ENCODE measurements at regions not wholly inside any gene's neighbourhood (a gene's known extent, or its start where the extent isn't known, plus 50 kb on each side); places are given as distances from the start of the nearest gene placed in this dataset.

GRCh38 chr9:15101095-15101494 is 190.9 kb upstream of the FREM1 start:
- Histone ChIP-seq H3K4ac (ENCODE audit: low read depth in 1 of 2, low read length in 2 of 2) (no peak overlapping the region), H3K4me1 (ENCODE audit: control insufficient read depth, insufficient read depth, low read depth, low read length) (no peaks in the 10 kb centered on the region), H3K4me2 (ENCODE audit: low read length, poor library complexity, severe bottlenecking) (no peak overlapping the region), H3K36me3 (ENCODE audit: control insufficient read depth in 1 of 2, insufficient read depth in 2 of 2, low read depth in 1 of 2, low read length in 2 of 2) (no peaks in the 10 kb centered on the region), H2BK15ac (ENCODE audit: low read depth, poor library complexity, severe bottlenecking) (no peak overlapping the region), H3K9ac (ENCODE audit: low read length) (no peak overlapping the region), H2AFZ (ENCODE audit: low read depth, low read length) (no peak overlapping the region), H2BK12ac (ENCODE audit: low read length in 2 of 2) (peak overlapping the region in 1 of 2 experiments; percentile 49), H2AK5ac (ENCODE audit: low read length, severe bottlenecking) (no peak overlapping the region), H3K9me3 (ENCODE audit: control insufficient read depth, low read length) (no peaks in the 10 kb centered on the region), H2BK120ac (ENCODE audit: low read depth, low read length) (no peak overlapping the region), H2BK5ac (ENCODE audit: low read depth, low read length, poor library complexity, severe bottlenecking) (no peak overlapping the region), H3K27ac (ENCODE audit: low read length, poor library complexity, severe bottlenecking) (no peak overlapping the region), H3K27me3 (ENCODE audit: control insufficient read depth in 1 of 2, insufficient read depth in 1 of 2, low read length in 2 of 2) (peaks cover 4 to 10% of the 10 kb centered on the region in 2 experiments), H4K91ac (ENCODE audit: low read length) (no peak overlapping the region), H3K14ac (ENCODE audit: low read length in 2 of 2) (no peak overlapping the region), H3K23ac (ENCODE audit: low read length in 2 of 2) (no peak overlapping the region), H3K4me3 (ENCODE audit: insufficient read depth in 1 of 2, low read depth in 1 of 2, low read length in 2 of 2) (no peak overlapping the region), H3K79me1 (replicated peaks; ENCODE audit: low read length, poor library complexity, severe bottlenecking) (no peaks in the 10 kb centered on the region), H3K18ac (ENCODE audit: low read depth in 1 of 2, low read length in 2 of 2) (no peak overlapping the region), H4K8ac (ENCODE audit: low read length) (no peak overlapping the region)
- WGBS = 89% methylated on average over 7 of the region's 7 CpGs
- DNase-seq = peak; percentile 17

- H3K4me2 ChIP-seq (ENCODE audit: low read length, poor library complexity, severe bottlenecking) = no peak overlapping the region
- 45% methylated on average over 2 of the region's 2 CpGs for WGBS
- H2AK5ac ChIP-seq (ENCODE audit: low read length, severe bottlenecking) = no peak overlapping the region
- H3K4me3 ChIP-seq (ENCODE audit: insufficient read depth in 1 of 2, low read depth in 1 of 2, low read length in 2 of 2) = no peak overlapping the region
- H3K4ac ChIP-seq (ENCODE audit: low read depth in 1 of 2, low read length in 2 of 2) = no peak overlapping the region
- no peaks in the 10 kb centered on the region for H3K79me1 ChIP-seq (replicated peaks; ENCODE audit: low read length, poor library complexity, severe bottlenecking)
- no peak overlapping the region for H4K91ac ChIP-seq (ENCODE audit: low read length)
- peaks cover 4 to 10% of the 10 kb centered on the region in 2 experiments for H3K27me3 ChIP-seq (ENCODE audit: control insufficient read depth in 1 of 2, insufficient read depth in 1 of 2, low read length in 2 of 2)
- no peak overlapping the region for H2BK12ac ChIP-seq (ENCODE audit: low read length in 2 of 2)
- H2BK120ac ChIP-seq (ENCODE audit: low read depth, low read length) = no peak overlapping the region
- H3K36me3 ChIP-seq (ENCODE audit: control insufficient read depth in 1 of 2, insufficient read depth in 2 of 2, low read depth in 1 of 2, low read length in 2 of 2) = no peaks in the 10 kb centered on the region
- H3K23ac ChIP-seq (ENCODE audit: low read length in 2 of 2) = no peak overlapping the region
- DNase-seq = no peak
- H3K18ac ChIP-seq (ENCODE audit: low read depth in 1 of 2, low read length in 2 of 2) = no peak overlapping the region
- H3K14ac ChIP-seq (ENCODE audit: low read length in 2 of 2) = no peak overlapping the region
- no peak overlapping the region for H2BK15ac ChIP-seq (ENCODE audit: low read depth, poor library complexity, severe bottlenecking)
- H4K8ac ChIP-seq (ENCODE audit: low read length) = no peak overlapping the region
- H2AFZ ChIP-seq (ENCODE audit: low read depth, low read length) = no peak overlapping the region
- no peaks in the 10 kb centered on the region for H3K4me1 ChIP-seq (ENCODE audit: control insufficient read depth, insufficient read depth, low read depth, low read length)
- H3K9ac ChIP-seq (ENCODE audit: low read length) = no peak overlapping the region
- no peaks in the 10 kb centered on the region for H3K9me3 ChIP-seq (ENCODE audit: control insufficient read depth, low read length)
- no peak overlapping the region for H3K27ac ChIP-seq (ENCODE audit: low read length, poor library complexity, severe bottlenecking)
- H2BK5ac ChIP-seq (ENCODE audit: low read depth, low read length, poor library complexity, severe bottlenecking) = no peak overlapping the region
These were observed 190.3 kb upstream of the FREM1 start for GRCh38 chr9:15100571-15100970.

- Histone ChIP-seq H3K27me3 (ENCODE audit: control insufficient read depth in 1 of 2, insufficient read depth in 1 of 2, low read length in 2 of 2) (peaks cover 0 to 5% of the 10 kb centered on the region in 2 experiments), H2BK12ac (ENCODE audit: low read length in 2 of 2) (no peak overlapping the region), H2BK120ac (ENCODE audit: low read depth, low read length) (no peak overlapping the region), H3K9me3 (ENCODE audit: control insufficient read depth, low read length) (no peaks in the 10 kb centered on the region), H3K79me1 (replicated peaks; ENCODE audit: low read length, poor library complexity, severe bottlenecking) (no peaks in the 10 kb centered on the region), H2AK5ac (ENCODE audit: low read length, severe bottlenecking) (no peak overlapping the region), H3K4me1 (ENCODE audit: control insufficient read depth, insufficient read depth, low read depth, low read length) (no peaks in the 10 kb centered on the region), H4K91ac (ENCODE audit: low read length) (no peak overlapping the region), H2BK15ac (ENCODE audit: low read depth, poor library complexity, severe bottlenecking) (no peak overlapping the region), H3K9ac (ENCODE audit: low read length) (no peak overlapping the region), H3K18ac (ENCODE audit: low read depth in 1 of 2, low read length in 2 of 2) (no peak overlapping the region), H3K4ac (ENCODE audit: low read depth in 1 of 2, low read length in 2 of 2) (no peak overlapping the region), H3K27ac (ENCODE audit: low read length, poor library complexity, severe bottlenecking) (no peak overlapping the region), H4K8ac (ENCODE audit: low read length) (no peak overlapping the region), H3K4me3 (ENCODE audit: insufficient read depth in 1 of 2, low read depth in 1 of 2, low read length in 2 of 2) (no peak overlapping the region), H2BK5ac (ENCODE audit: low read depth, low read length, poor library complexity, severe bottlenecking) (no peak overlapping the region), H3K36me3 (ENCODE audit: control insufficient read depth in 1 of 2, insufficient read depth in 2 of 2, low read depth in 1 of 2, low read length in 2 of 2) (no peaks in the 10 kb centered on the region), H2AFZ (ENCODE audit: low read depth, low read length) (no peak overlapping the region), H3K14ac (ENCODE audit: low read length in 2 of 2) (no peak overlapping the region), H3K23ac (ENCODE audit: low read length in 2 of 2) (no peak overlapping the region), H3K4me2 (ENCODE audit: low read length, poor library complexity, severe bottlenecking) (no peak overlapping the region)
- DNase-seq = no peak
- 88% methylated on average over 1 of the region's 2 CpGs for WGBS
These were observed 186.7 kb upstream of the FREM1 start for GRCh38 chr9:15096972-15097371.

DNA sequence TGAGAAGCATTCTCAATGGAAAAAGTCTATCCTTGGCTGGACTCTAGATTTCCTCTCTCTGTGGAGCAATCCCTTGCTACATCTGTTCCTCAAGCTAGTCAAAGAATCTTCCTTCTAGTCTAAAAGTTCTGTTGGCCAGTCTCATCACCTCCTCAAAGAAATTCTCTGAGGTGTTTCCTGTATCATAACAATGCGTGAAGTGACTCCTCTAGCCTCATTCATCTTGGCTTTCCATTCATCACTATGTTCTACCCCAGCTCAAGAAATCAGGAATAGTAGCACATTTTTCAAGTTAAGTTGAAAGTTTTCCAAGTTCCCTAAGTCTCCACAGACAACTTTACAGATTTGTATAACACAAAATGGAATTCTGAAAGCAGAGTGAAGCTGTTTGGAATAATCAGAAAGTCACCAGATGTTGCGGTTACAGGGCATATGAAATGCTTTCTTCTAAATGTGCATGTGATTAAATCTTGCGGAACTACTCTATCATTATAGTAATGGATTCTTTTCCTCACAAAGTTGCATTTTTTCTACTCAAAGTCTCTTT is 176.6 kb upstream of the FREM1 start:
- Histone ChIP-seq H3K4me1 (ENCODE audit: control insufficient read depth, insufficient read depth, low read depth, low read length) (no peaks in the 10 kb centered on the region), H2BK15ac (ENCODE audit: low read depth, poor library complexity, severe bottlenecking) (no peak overlapping the region), H3K27me3 (ENCODE audit: control insufficient read depth in 1 of 2, insufficient read depth in 1 of 2, low read length in 2 of 2) (peaks cover 0 to 7% of the 10 kb centered on the region in 2 experiments), H3K36me3 (ENCODE audit: control insufficient read depth in 1 of 2, insufficient read depth in 2 of 2, low read depth in 1 of 2, low read length in 2 of 2) (no peaks in the 10 kb centered on the region), H3K14ac (ENCODE audit: low read length in 2 of 2) (no peak overlapping the region), H3K18ac (ENCODE audit: low read depth in 1 of 2, low read length in 2 of 2) (no peak overlapping the region), H3K9ac (ENCODE audit: low read length) (no peak overlapping the region), H2AFZ (ENCODE audit: low read depth, low read length) (no peak overlapping the region), H2BK5ac (ENCODE audit: low read depth, low read length, poor library complexity, severe bottlenecking) (no peak overlapping the region), H3K9me3 (ENCODE audit: control insufficient read depth, low read length) (no peaks in the 10 kb centered on the region), H4K8ac (ENCODE audit: low read length) (no peak overlapping the region), H3K27ac (ENCODE audit: low read length, poor library complexity, severe bottlenecking) (no peak overlapping the region), H3K4me3 (ENCODE audit: insufficient read depth in 1 of 2, low read depth in 1 of 2, low read length in 2 of 2) (peak overlapping the region in 1 of 2 experiments; percentile 39), H3K4me2 (ENCODE audit: low read length, poor library complexity, severe bottlenecking) (no peak overlapping the region), H2BK120ac (ENCODE audit: low read depth, low read length) (no peak overlapping the region), H2BK12ac (ENCODE audit: low read length in 2 of 2) (no peak overlapping the region), H3K4ac (ENCODE audit: low read depth in 1 of 2, low read length in 2 of 2) (no peak overlapping the region), H2AK5ac (ENCODE audit: low read length, severe bottlenecking) (no peak overlapping the region), H3K23ac (ENCODE audit: low read length in 2 of 2) (no peak overlapping the region), H4K91ac (ENCODE audit: low read length) (no peak overlapping the region), H3K79me1 (replicated peaks; ENCODE audit: low read length, poor library complexity, severe bottlenecking) (no peaks in the 10 kb centered on the region)
- 83% methylated on average over 1 of the region's 3 CpGs for WGBS
- no peak for DNase-seq

All from mesenchymal stem cell (in vitro differentiated cells and primary cell).